Gastroesophageal sphincter (tissue), 3 donors: ENCODE measurements at regions not wholly inside any gene's neighbourhood (a gene's known extent, or its start where the extent isn't known, plus 50 kb on each side); places are given as distances from the start of the nearest gene placed in this dataset.

Experiments used
- CTCF ChIP-seq, 4 experiments: fragments of 200-600 bp in 2 of 4; fragments of 450-650 bp in 2 of 4; sonication (generic) in 1 of 4; IDR thresholded peaks; one replicate each; pipeline ENCODE4 v1.5.1; 2017 to 2019; ENCODE audit warnings: antibody characterized with exemption in 4 of 4, mild to moderate bottlenecking in 2 of 4, moderate library complexity in 2 of 4
- EP300 ChIP-seq: sonication (generic); formaldehyde crosslinking; IDR thresholded peaks from one replicate; pipeline ENCODE4 v1.6.1; 2017; ENCODE audit warnings: antibody characterized with exemption, mild to moderate bottlenecking

- TF ChIP-seq CTCF (IDR thresholded peaks at IDR 0.05) (no peak), EP300 (no peak)
Measured at GRCh38 chr10:65735382-65735781, 1190.5 kb upstream of the LRRTM3 start.
